ENCODE measurements at regions not wholly inside any gene's neighbourhood (a gene's known extent, or its start where the extent isn't known, plus 50 kb on each side); places are given as distances from the start of the nearest gene placed in this dataset.

DNA sequence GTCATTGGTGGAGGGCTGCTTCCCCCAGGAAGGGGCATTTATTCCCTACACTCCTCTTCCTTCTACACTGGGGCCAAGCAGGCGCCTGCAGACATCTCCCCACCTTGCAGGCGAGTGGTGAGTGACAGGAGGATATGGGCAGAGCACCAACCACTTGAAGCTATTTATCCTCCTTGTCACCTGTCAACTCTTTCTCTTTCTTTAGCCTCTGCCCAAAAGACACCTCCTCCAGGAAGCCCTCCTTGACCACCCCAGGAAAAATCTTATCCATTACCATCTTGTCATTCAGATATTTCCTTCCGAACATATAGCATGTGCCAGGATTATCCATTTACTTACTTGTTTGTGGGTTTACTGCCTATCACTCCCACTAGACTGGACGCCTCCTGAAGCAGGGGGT is 362.4 kb downstream of the MN1 start:
- H3K4me3 ChIP-seq (ENCODE audit: low read length in 2 of 2), result no peak overlapping the region
- DNase-seq (ENCODE audit: low read depth in 6 of 9, low spot score in 9 of 9), result no peak
- no peaks in the 10 kb centered on the region for H3K9me3 ChIP-seq (ENCODE audit: control insufficient read depth in 2 of 2, insufficient read depth in 1 of 2, low read length in 1 of 2)
- H3K27ac ChIP-seq (ENCODE audit: low read depth in 1 of 2, low read length in 1 of 2), result no peak overlapping the region
- peaks cover 0 to 1% of the 10 kb centered on the region in 2 donors for H3K4me1 ChIP-seq (ENCODE audit: control insufficient read depth in 2 of 2, insufficient read depth in 2 of 2, low read length in 2 of 2)
- WGBS, result 73% methylated on average over 4 of the region's 4 CpGs
- no peaks in the 10 kb centered on the region for H3K27me3 ChIP-seq (ENCODE audit: control insufficient read depth in 2 of 2, insufficient read depth in 1 of 2, low read length in 1 of 2)
- no peaks in the 10 kb centered on the region for H3K36me3 ChIP-seq (ENCODE audit: control insufficient read depth in 2 of 2, insufficient read depth in 2 of 2, low read length in 1 of 2)

GRCh38 chr22:27440304-27440865 is 361.2 kb downstream of the MN1 start:
- H3K4me3 ChIP-seq (ENCODE audit: low read length in 2 of 2), result no peak overlapping the region
- H3K27me3 ChIP-seq (ENCODE audit: control insufficient read depth in 2 of 2, insufficient read depth in 1 of 2, low read length in 1 of 2), result no peaks in the 10 kb centered on the region
- no peaks in the 10 kb centered on the region for H3K36me3 ChIP-seq (ENCODE audit: control insufficient read depth in 2 of 2, insufficient read depth in 2 of 2, low read length in 1 of 2)
- no peak for DNase-seq (ENCODE audit: low read depth in 6 of 9, low spot score in 9 of 9)
- no peaks in the 10 kb centered on the region for H3K4me1 ChIP-seq (ENCODE audit: control insufficient read depth in 2 of 2, insufficient read depth in 2 of 2, low read length in 2 of 2)
- no peak overlapping the region for H3K27ac ChIP-seq (ENCODE audit: low read depth in 1 of 2, low read length in 1 of 2)
- H3K9me3 ChIP-seq (ENCODE audit: control insufficient read depth in 2 of 2, insufficient read depth in 1 of 2, low read length in 1 of 2), result no peaks in the 10 kb centered on the region
- WGBS, result 22% methylated on average over 6 of the region's 6 CpGs

DNA sequence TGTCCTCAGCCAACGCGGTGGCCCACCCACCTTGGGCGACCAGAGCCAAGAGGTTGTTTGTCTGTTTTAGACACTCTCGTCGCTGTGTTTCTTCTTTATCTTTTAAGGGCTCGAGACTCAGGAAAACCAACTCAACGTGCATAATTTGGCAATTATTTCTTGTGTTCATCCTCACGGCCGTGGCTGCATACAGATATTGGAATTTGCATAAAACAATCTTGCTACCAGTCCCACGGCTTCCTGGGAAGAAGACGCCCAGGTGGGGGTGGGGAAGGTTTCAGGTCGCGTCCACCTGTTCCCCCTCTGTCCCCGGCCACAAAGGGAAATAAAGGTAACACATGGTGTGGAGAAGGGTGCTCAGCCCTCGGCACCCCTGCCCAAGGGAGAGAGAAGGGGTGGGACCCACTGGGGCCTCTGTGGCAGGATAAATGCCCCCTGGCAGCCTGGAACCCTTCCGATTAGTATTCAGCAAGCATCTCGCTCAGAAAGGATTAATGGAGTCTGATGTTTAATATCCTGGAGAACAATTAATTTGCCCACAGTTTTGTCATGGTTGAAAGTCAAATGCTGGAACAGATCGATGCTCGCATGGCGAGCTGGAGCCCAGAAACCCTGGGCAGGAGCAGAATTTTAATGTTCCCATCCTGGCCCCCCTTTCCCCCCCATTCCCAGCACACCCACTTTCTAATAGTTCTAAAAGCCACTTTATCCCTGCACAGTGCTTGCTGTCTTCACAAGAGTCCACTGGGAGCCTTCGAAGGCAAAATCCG is 359.7 kb downstream of the MN1 start:
- H3K36me3 ChIP-seq (ENCODE audit: control insufficient read depth in 2 of 2, insufficient read depth in 2 of 2, low read length in 1 of 2), result no peaks in the 10 kb centered on the region
- no peaks in the 10 kb centered on the region for H3K9me3 ChIP-seq (ENCODE audit: control insufficient read depth in 2 of 2, insufficient read depth in 1 of 2, low read length in 1 of 2)
- H3K4me3 ChIP-seq (ENCODE audit: low read length in 2 of 2), result no peak overlapping the region
- no peaks in the 10 kb centered on the region for H3K4me1 ChIP-seq (ENCODE audit: control insufficient read depth in 2 of 2, insufficient read depth in 2 of 2, low read length in 2 of 2)
- no peaks in the 10 kb centered on the region for H3K27me3 ChIP-seq (ENCODE audit: control insufficient read depth in 2 of 2, insufficient read depth in 1 of 2, low read length in 1 of 2)
- WGBS, result 96% methylated on average over 22 of the region's 22 CpGs
- no peak for DNase-seq (ENCODE audit: low read depth in 6 of 9, low spot score in 9 of 9)
- no peak overlapping the region for H3K27ac ChIP-seq (ENCODE audit: low read depth in 1 of 2, low read length in 1 of 2)

- no peaks in the 10 kb centered on the region for H3K9me3 ChIP-seq (ENCODE audit: control insufficient read depth in 2 of 2, insufficient read depth in 1 of 2, low read length in 1 of 2)
- no peaks in the 10 kb centered on the region for H3K36me3 ChIP-seq (ENCODE audit: control insufficient read depth in 2 of 2, insufficient read depth in 2 of 2, low read length in 1 of 2)
- H3K27ac ChIP-seq (ENCODE audit: low read depth in 1 of 2, low read length in 1 of 2), result no peak overlapping the region
- no peaks in the 10 kb centered on the region for H3K27me3 ChIP-seq (ENCODE audit: control insufficient read depth in 2 of 2, insufficient read depth in 1 of 2, low read length in 1 of 2)
- DNase-seq (ENCODE audit: low read depth in 6 of 9, low spot score in 9 of 9), result no peak
- no peak overlapping the region for H3K4me3 ChIP-seq (ENCODE audit: low read length in 2 of 2)
- H3K4me1 ChIP-seq (ENCODE audit: control insufficient read depth in 2 of 2, insufficient read depth in 2 of 2, low read length in 2 of 2), result no peaks in the 10 kb centered on the region
- WGBS, result 95% methylated on average over 7 of the region's 7 CpGs
These were observed 358.2 kb downstream of the MN1 start for GRCh38 chr22:27443306-27443705.

DNA sequence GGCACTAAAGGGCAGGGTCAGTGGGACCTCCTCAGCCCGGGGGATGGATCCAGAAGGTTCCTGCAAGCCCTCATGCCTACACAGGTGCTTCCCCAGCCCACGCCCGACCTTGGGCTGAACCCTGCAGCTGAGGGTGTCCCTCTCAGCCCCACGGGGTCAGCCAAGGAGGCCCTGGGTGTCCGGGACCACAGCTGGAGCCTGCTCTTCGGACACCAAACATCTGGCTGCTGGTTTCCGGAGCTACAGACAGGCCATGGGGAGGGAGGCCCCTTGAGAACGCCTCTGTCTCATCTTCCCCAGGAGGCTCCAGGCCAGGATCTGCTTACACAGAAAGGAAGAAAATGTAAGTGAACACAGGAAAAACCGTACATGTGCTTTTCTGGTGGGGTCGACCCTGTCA is 355.7 kb downstream of the MN1 start:
- Histone ChIP-seq H3K27me3 (ENCODE audit: control insufficient read depth in 2 of 2, insufficient read depth in 1 of 2, low read length in 1 of 2) (no peaks in the 10 kb centered on the region), H3K27ac (ENCODE audit: low read depth in 1 of 2, low read length in 1 of 2) (no peak overlapping the region), H3K36me3 (ENCODE audit: control insufficient read depth in 2 of 2, insufficient read depth in 2 of 2, low read length in 1 of 2) (no peaks in the 10 kb centered on the region), H3K9me3 (ENCODE audit: control insufficient read depth in 2 of 2, insufficient read depth in 1 of 2, low read length in 1 of 2) (no peaks in the 10 kb centered on the region), H3K4me3 (ENCODE audit: low read length in 2 of 2) (no peak overlapping the region), H3K4me1 (ENCODE audit: control insufficient read depth in 2 of 2, insufficient read depth in 2 of 2, low read length in 2 of 2) (no peaks in the 10 kb centered on the region)
- DNase-seq (ENCODE audit: low read depth in 6 of 9, low spot score in 9 of 9), result no peak
- WGBS, result 86% methylated on average over 10 of the region's 10 CpGs

DNA sequence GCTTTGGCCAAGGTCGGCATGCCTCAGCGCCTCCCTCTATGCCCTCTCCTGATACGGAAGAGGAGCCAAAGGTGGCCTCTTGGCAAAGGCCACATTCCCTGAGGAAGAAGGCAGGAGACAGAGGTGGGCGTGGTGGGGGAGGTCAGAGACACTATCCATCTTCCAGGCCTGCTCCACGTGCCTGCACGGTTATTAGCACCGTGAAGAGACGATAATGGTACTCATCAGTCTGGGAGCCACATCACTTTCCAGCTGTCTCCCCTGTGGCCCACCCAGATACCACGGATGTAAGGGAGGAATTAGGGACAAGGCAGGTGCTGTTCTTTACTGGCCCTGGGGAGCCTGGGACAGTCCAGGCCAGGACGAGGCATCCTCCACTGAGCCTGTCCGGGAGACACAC is 354.3 kb downstream of the MN1 start:
- Histone ChIP-seq H3K4me1 (ENCODE audit: control insufficient read depth in 2 of 2, insufficient read depth in 2 of 2, low read length in 2 of 2) (no peaks in the 10 kb centered on the region), H3K36me3 (ENCODE audit: control insufficient read depth in 2 of 2, insufficient read depth in 2 of 2, low read length in 1 of 2) (no peaks in the 10 kb centered on the region), H3K9me3 (ENCODE audit: control insufficient read depth in 2 of 2, insufficient read depth in 1 of 2, low read length in 1 of 2) (no peaks in the 10 kb centered on the region), H3K4me3 (ENCODE audit: low read length in 2 of 2) (no peak overlapping the region), H3K27me3 (ENCODE audit: control insufficient read depth in 2 of 2, insufficient read depth in 1 of 2, low read length in 1 of 2) (no peaks in the 10 kb centered on the region), H3K27ac (ENCODE audit: low read depth in 1 of 2, low read length in 1 of 2) (no peak overlapping the region)
- DNase-seq (ENCODE audit: low read depth in 6 of 9, low spot score in 9 of 9), result no peak
- 94% methylated on average over 11 of the region's 11 CpGs for WGBS

GRCh38 chr22:27450448-27450847 is 351.1 kb downstream of the MN1 start:
- no peaks in the 10 kb centered on the region for H3K4me1 ChIP-seq (ENCODE audit: control insufficient read depth in 2 of 2, insufficient read depth in 2 of 2, low read length in 2 of 2)
- no peaks in the 10 kb centered on the region for H3K36me3 ChIP-seq (ENCODE audit: control insufficient read depth in 2 of 2, insufficient read depth in 2 of 2, low read length in 1 of 2)
- no peak overlapping the region for H3K4me3 ChIP-seq (ENCODE audit: low read length in 2 of 2)
- no peaks in the 10 kb centered on the region for H3K27me3 ChIP-seq (ENCODE audit: control insufficient read depth in 2 of 2, insufficient read depth in 1 of 2, low read length in 1 of 2)
- H3K27ac ChIP-seq (ENCODE audit: low read depth in 1 of 2, low read length in 1 of 2), result no peak overlapping the region
- H3K9me3 ChIP-seq (ENCODE audit: control insufficient read depth in 2 of 2, insufficient read depth in 1 of 2, low read length in 1 of 2), result no peaks in the 10 kb centered on the region
- no peak for DNase-seq (ENCODE audit: low read depth in 6 of 9, low spot score in 9 of 9)

DNA sequence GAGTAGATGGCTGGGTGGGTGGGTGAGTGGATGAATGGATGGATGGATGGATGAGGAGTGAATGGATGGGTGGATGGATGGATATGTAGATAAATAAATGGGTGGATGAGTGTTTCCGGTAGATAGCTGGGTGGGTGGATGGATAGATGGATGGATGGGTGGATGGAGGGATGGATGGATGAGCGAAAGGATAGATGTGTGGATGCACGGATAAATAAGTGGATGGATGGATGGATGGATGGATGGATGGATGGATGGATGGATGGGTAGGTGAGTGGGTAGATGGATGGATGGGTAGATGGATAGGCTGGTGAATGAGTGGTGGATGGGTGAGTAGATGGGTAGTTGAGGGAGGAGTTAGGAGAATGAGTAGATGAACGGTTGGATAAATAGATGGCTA is 349.3 kb downstream of the MN1 start:
- no peaks in the 10 kb centered on the region for H3K36me3 ChIP-seq (ENCODE audit: control insufficient read depth in 2 of 2, insufficient read depth in 2 of 2, low read length in 1 of 2)

GRCh38 chr22:27452922-27453321 is 348.6 kb downstream of the MN1 start:
- no peak overlapping the region for H3K27ac ChIP-seq (ENCODE audit: low read depth in 1 of 2, low read length in 1 of 2)
- DNase-seq (ENCODE audit: low read depth in 6 of 9, low spot score in 9 of 9), result no peak
- no peaks in the 10 kb centered on the region for H3K4me1 ChIP-seq (ENCODE audit: control insufficient read depth in 2 of 2, insufficient read depth in 2 of 2, low read length in 2 of 2)
- no peaks in the 10 kb centered on the region for H3K36me3 ChIP-seq (ENCODE audit: control insufficient read depth in 2 of 2, insufficient read depth in 2 of 2, low read length in 1 of 2)
- no peaks in the 10 kb centered on the region for H3K9me3 ChIP-seq (ENCODE audit: control insufficient read depth in 2 of 2, insufficient read depth in 1 of 2, low read length in 1 of 2)
- no peak overlapping the region for H3K4me3 ChIP-seq (ENCODE audit: low read length in 2 of 2)
- no peaks in the 10 kb centered on the region for H3K27me3 ChIP-seq (ENCODE audit: control insufficient read depth in 2 of 2, insufficient read depth in 1 of 2, low read length in 1 of 2)
- WGBS, result 91% methylated on average over 4 of the region's 4 CpGs

More for the DNA sequence above, 349.3 kb downstream of the MN1 start:
- no peaks in the 10 kb centered on the region for H3K27me3 ChIP-seq (ENCODE audit: control insufficient read depth in 2 of 2, insufficient read depth in 1 of 2, low read length in 1 of 2)
- no peak overlapping the region for H3K27ac ChIP-seq (ENCODE audit: low read depth in 1 of 2, low read length in 1 of 2)
- H3K4me1 ChIP-seq (ENCODE audit: control insufficient read depth in 2 of 2, insufficient read depth in 2 of 2, low read length in 2 of 2), result no peaks in the 10 kb centered on the region
- no peak overlapping the region for H3K4me3 ChIP-seq (ENCODE audit: low read length in 2 of 2)
- WGBS, result 97% methylated on average over 4 of the region's 4 CpGs
- no peaks in the 10 kb centered on the region for H3K9me3 ChIP-seq (ENCODE audit: control insufficient read depth in 2 of 2, insufficient read depth in 1 of 2, low read length in 1 of 2)
- DNase-seq (ENCODE audit: low read depth in 6 of 9, low spot score in 9 of 9), result no peak
